ENCODE measurements at regions not wholly inside any gene's neighbourhood (a gene's known extent, or its start where the extent isn't known, plus 50 kb on each side); places are given as distances from the start of the nearest gene placed in this dataset.

DNA sequence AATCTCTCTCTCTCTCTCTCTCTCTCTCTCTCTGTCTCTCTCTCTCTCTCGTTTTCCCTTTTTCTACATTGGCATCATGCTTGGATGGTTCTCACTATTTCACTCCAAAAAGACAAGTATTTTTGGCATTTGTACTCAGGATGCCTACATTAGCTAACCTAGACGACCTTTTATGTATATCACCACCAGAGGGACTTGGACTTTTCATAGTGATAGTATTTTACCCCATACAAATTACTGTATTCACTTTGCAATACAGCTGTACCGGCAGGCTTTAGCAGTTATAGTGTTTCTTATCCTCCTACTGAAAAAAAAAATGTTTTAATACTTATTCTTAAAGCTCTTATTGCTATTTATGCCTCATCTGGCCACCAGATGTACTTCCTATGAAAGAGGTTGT lies 687.2 kb upstream of the KLHL1 start:
- H3K4me1 ChIP-seq, result no peaks in the 10 kb centered on the region
- TF ChIP-seq, protein P1, sequence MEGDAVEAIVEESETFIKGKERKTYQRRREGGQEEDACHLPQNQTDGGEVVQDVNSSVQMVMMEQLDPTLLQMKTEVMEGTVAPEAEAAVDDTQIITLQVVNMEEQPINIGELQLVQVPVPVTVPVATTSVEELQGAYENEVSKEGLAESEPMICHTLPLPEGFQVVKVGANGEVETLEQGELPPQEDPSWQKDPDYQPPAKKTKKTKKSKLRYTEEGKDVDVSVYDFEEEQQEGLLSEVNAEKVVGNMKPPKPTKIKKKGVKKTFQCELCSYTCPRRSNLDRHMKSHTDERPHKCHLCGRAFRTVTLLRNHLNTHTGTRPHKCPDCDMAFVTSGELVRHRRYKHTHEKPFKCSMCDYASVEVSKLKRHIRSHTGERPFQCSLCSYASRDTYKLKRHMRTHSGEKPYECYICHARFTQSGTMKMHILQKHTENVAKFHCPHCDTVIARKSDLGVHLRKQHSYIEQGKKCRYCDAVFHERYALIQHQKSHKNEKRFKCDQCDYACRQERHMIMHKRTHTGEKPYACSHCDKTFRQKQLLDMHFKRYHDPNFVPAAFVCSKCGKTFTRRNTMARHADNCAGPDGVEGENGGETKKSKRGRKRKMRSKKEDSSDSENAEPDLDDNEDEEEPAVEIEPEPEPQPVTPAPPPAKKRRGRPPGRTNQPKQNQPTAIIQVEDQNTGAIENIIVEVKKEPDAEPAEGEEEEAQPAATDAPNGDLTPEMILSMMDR (IDR thresholded peaks at IDR 0.05), result no peak
- no peak overlapping the region for H3K4me3 ChIP-seq
- no peaks in the 10 kb centered on the region for H3K36me3 ChIP-seq
- no peak overlapping the region for H3K9ac ChIP-seq (ENCODE audit: low read depth in 2 of 2, low read length in 2 of 2)
- H3K9me3 ChIP-seq, result no peaks in the 10 kb centered on the region
- DNase-seq, result no peak
- no peaks in the 10 kb centered on the region for H3K27me3 ChIP-seq
- intact Hi-C loops (cut with DNase I), result no loop called here
- no peak overlapping the region for H3K27ac ChIP-seq

DNA sequence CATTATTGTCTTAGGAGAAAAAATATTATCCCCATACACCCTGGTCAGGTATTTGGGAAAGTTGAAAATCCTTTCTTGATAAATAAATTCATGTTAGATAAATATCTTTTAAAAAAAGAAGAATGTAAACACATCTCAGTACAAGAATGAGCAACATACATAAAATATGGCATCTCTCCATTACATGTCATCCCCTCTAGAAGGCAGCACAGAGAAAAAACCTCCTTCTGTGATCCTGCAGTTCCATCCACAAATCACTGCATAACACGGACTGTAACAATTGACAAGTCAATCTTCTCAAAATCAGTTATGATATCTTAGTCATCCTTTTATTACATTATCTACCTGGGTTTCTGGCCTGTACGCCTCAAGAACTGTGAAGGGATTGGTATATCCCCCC lies 683.9 kb upstream of the KLHL1 start:
- no peaks in the 10 kb centered on the region for H3K9me3 ChIP-seq
- H3K27me3 ChIP-seq, result no peaks in the 10 kb centered on the region
- intact Hi-C loops (cut with DNase I), result no loop called here
- no peak overlapping the region for H3K9ac ChIP-seq (ENCODE audit: low read depth in 2 of 2, low read length in 2 of 2)
- H3K36me3 ChIP-seq, result no peaks in the 10 kb centered on the region
- no peaks in the 10 kb centered on the region for H3K4me1 ChIP-seq
- DNase-seq, result no peak
- H3K4me3 ChIP-seq, result no peak overlapping the region
- TF ChIP-seq, protein P1 (IDR thresholded peaks at IDR 0.05), result no peak
- no peak overlapping the region for H3K27ac ChIP-seq

DNA sequence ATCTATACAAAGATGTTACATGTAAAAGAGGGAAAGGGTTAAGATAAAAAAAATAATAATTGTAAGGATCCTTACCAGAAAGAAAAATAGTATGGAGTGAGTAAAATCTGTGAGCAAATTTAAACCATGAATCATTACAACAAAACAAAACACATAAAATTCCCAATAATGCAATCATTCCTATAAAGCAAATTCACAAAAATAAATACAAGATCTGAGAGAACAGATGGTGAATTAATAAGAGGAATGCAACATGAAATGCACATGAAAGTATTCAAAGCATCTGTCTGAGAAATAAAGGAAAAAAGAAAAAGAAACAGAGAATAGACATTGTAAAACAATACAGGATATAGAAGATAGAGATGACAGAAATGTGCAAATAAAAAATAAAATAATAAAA lies 681.5 kb upstream of the KLHL1 start:
- Histone ChIP-seq H3K27me3 (no peaks in the 10 kb centered on the region), H3K27ac (no peak overlapping the region), H3K4me3 (no peak overlapping the region), H3K9ac (ENCODE audit: low read depth in 2 of 2, low read length in 2 of 2) (no peak overlapping the region), H3K36me3 (no peaks in the 10 kb centered on the region), H3K4me1 (no peaks in the 10 kb centered on the region), H3K9me3 (no peaks in the 10 kb centered on the region)
- no peak for DNase-seq
- intact Hi-C loops (cut with DNase I), result no loop called here
- TF ChIP-seq, protein P1 (IDR thresholded peaks at IDR 0.05), result no peak

DNA sequence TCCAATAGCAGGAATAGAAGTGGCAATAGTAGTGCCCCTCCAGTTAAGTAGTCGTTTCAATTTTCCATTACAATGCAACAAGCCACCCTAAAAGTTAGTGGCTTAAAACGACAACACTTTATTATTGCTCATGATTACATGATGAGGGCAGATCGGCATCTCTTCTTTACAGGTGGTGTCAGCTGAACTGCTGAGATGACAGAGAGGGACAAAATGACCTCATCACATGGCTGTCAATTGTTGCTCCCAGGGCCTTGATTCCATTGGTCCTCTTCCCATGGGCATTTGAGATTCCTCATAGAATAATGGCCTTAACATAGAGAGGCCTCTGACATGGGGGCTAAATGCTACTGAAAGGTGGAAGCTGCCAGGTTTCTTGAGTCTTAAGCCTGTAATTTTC lies 679.8 kb upstream of the KLHL1 start:
- no peak overlapping the region for H3K9ac ChIP-seq (ENCODE audit: low read depth in 2 of 2, low read length in 2 of 2)
- no peak for DNase-seq
- TF ChIP-seq, protein P1 (IDR thresholded peaks at IDR 0.05), result no peak
- H3K9me3 ChIP-seq, result no peaks in the 10 kb centered on the region
- no peaks in the 10 kb centered on the region for H3K4me1 ChIP-seq
- intact Hi-C loops (cut with DNase I), result no loop called here
- no peak overlapping the region for H3K4me3 ChIP-seq
- H3K27ac ChIP-seq, result no peak overlapping the region
- H3K36me3 ChIP-seq, result no peaks in the 10 kb centered on the region
- no peaks in the 10 kb centered on the region for H3K27me3 ChIP-seq

DNA sequence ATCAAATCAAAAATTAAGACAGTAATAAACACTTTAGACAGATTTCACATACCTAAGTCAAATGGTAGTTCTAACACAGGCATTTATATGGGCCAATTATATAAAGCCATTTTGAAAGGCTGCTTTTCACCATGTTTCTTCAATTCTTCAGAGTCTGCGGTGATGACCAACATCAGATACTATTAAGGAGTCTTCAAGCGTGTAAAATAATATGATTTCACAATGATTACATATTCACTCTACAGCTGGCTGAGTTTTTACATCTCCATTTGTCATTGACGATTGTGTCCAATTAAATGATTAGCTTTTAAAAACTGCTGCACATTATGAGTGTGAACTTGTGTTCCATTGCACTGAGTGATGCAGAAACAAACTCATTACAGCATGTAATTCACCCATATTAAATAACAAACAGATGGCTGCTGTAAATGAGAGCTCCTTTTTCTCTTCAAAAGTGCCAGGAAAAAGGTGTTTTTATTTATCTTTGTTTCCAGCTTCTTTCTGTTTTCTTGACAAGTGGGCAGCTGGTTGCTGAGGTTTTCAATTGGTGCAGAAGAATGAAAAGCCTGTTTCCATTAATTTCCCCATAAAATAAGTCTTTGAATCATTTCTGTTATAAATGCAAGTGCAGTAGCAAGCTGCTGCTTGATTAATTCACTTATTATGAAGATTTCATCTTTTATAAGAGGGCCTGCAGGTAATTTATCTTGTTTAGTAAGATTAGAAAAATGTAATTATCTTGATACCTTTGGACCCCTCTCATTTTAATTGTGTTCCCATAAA lies 676.1 kb upstream of the KLHL1 start:
- TF ChIP-seq, protein P1 (IDR thresholded peaks at IDR 0.05), result no peak
- H3K9ac ChIP-seq (ENCODE audit: low read depth in 2 of 2, low read length in 2 of 2), result no peak overlapping the region
- no peak overlapping the region for H3K4me3 ChIP-seq
- no peaks in the 10 kb centered on the region for H3K4me1 ChIP-seq
- no peaks in the 10 kb centered on the region for H3K9me3 ChIP-seq
- intact Hi-C loops (cut with DNase I), result no loop called here
- no peak for DNase-seq
- no peaks in the 10 kb centered on the region for H3K36me3 ChIP-seq
- H3K27ac ChIP-seq, result no peak overlapping the region
- no peaks in the 10 kb centered on the region for H3K27me3 ChIP-seq

All from colonic mucosa (tissue), 4 donors.